ENCODE measurements at regions not wholly inside any gene's neighbourhood (a gene's known extent, or its start where the extent isn't known, plus 50 kb on each side); places are given as distances from the start of the nearest gene placed in this dataset.

DNA sequence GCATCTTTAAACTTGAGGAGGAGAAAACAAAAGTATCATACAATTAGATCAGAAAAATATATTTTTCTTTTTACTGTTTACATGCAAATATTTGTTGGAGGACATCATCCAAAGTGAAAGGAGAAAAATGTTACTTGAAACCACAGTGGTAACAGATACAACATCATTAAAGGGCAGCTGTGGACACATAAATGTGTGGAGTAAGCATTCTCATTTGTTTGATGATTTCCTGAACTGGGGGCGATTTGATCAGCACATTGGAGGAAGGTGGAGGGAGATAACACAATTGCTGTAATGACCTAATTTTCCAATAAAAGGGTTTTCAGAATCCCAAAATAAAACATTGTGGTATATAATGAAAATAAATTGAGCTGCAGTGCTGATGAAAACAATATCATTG lies 314.5 kb upstream of the HS3ST1 start:
- no TSS peak for BruUV-seq (replicated peaks)
- intact Hi-C loops (cut with micrococcal nuclease) = loop anchor here (5.0 kb wide), 1 partner anchor 1626 kb away; the partner anchor contains the start of gene WDR1
- Histone ChIP-seq H3K4me3 (replicated peaks in 1 of 2; ENCODE audit: low read depth in 1 of 2, low read length in 2 of 2) (no peak overlapping the region), H3K4me2 (ENCODE audit: low read length) (0 out of 2 replicates have a peak overlapping the region, but pooled peaks have one; percentile 4), H3K9me3 (ENCODE audit: control insufficient read depth in 1 of 2, insufficient read depth in 1 of 2, low read depth in 1 of 2, low read length in 2 of 2) (no peaks in the 10 kb centered on the region), H2AFZ (ENCODE audit: low read depth, low read length, poor library complexity, severe bottlenecking) (no peak overlapping the region), H3K9ac (ENCODE audit: low read length) (no peak overlapping the region), H3K9me2 (ENCODE audit: insufficient read depth) (no peaks in the 10 kb centered on the region), H3K36me3 (ENCODE audit: control insufficient read depth in 1 of 2, insufficient read depth in 2 of 2, low read length in 2 of 2) (no peaks in the 10 kb centered on the region), H3K27me3 (ENCODE audit: insufficient read depth, low read length) (no peaks in the 10 kb centered on the region), H4K20me1 (ENCODE audit: insufficient read depth) (no peaks in the 10 kb centered on the region), H3K27ac (ENCODE audit: low read depth, low read length) (peak overlapping the region; percentile 6; the same call in 1 of the 2 replicates), H3K79me2 (ENCODE audit: insufficient read depth, low read length) (no peaks in the 10 kb centered on the region), H3K4me1 (ENCODE audit: control insufficient read depth in 1 of 2, insufficient read depth in 2 of 2, low read length in 2 of 2) (peaks cover 47 to 60% of the 10 kb centered on the region in 2 experiments)
- ChIA-PET RAD21 (ENCODE audit: low non-redundant PET in 1 of 2, low total read pairs in 2 of 2, uncharacterized antibody in 2 of 2, unreplicated experiment in 2 of 2) (no interaction called here), POLR2A (interaction anchor here (0.9 kb wide), 1 partner anchor 108 kb away, joined by 3 read pairs; no protein-coding TSS in a partner anchor), CTCF (interaction anchor here (1.9 kb wide), 1 partner anchor 890 kb away, joined by 4 read pairs; no protein-coding TSS in a partner anchor)
- no peak for DNase-seq (ENCODE audit: low read depth, low spot score)
- TF ChIP-seq ATF3 (IDR thresholded peaks at IDR 0.05) = no peak
- TF ChIP-seq, protein P1, sequence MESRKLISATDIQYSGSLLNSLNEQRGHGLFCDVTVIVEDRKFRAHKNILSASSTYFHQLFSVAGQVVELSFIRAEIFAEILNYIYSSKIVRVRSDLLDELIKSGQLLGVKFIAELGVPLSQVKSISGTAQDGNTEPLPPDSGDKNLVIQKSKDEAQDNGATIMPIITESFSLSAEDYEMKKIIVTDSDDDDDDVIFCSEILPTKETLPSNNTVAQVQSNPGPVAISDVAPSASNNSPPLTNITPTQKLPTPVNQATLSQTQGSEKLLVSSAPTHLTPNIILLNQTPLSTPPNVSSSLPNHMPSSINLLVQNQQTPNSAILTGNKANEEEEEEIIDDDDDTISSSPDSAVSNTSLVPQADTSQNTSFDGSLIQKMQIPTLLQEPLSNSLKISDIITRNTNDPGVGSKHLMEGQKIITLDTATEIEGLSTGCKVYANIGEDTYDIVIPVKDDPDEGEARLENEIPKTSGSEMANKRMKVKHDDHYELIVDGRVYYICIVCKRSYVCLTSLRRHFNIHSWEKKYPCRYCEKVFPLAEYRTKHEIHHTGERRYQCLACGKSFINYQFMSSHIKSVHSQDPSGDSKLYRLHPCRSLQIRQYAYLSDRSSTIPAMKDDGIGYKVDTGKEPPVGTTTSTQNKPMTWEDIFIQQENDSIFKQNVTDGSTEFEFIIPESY (IDR thresholded peaks at IDR 0.05; ENCODE audit: extremely low read depth, insufficient replicate concordance, low read length) = no peak
- TF ChIP-seq RAD21 (IDR thresholded peaks at IDR 0.05; ENCODE audit: low read depth) = no peak
- TF ChIP-seq JUND (IDR thresholded peaks at IDR 0.05) = no peak
- no peak for TF ChIP-seq EZH2 (IDR thresholded peaks at IDR 0.05)
- TF ChIP-seq, protein P2, sequence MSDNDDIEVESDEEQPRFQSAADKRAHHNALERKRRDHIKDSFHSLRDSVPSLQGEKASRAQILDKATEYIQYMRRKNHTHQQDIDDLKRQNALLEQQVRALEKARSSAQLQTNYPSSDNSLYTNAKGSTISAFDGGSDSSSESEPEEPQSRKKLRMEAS (IDR thresholded peaks at IDR 0.05) = no peak
- no peak for TF ChIP-seq ELF1 (IDR thresholded peaks at IDR 0.05; ENCODE audit: borderline replicate concordance, low read depth)
- no peak for TF ChIP-seq EZH2phosphoT487 (IDR thresholded peaks at IDR 0.05; ENCODE audit: borderline replicate concordance)
- ATAC-seq = no peak
